ENCODE measurements at regions not wholly inside any gene's neighbourhood (a gene's known extent, or its start where the extent isn't known, plus 50 kb on each side); places are given as distances from the start of the nearest gene placed in this dataset.

DNA sequence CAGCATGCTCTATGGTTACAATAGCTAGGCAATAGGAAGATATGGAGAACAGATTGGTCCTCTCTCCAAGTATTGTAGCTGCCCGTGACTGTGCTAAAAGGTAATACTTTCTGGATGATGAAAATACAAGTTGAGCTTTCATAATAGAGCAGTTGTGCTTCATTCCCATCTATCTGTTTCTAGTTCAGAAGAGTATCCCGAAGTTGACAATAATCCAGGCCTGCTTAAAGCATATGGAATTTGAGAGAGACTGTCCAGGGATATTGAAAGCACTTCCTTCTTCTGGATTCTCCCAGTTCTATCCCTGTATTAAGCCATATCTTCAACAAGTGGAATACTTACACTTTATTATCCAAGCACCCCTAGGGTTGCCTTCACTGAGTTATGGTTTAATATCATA lies 350.4 kb downstream of the EFNA5 start:
- Mint-ChIP-seq H3K27me3 (peaks cover 0 to under 1% of the 10 kb centered on the region in 2 donors), H3K27ac (no peak overlapping the region), H3K9me3 (no peaks in the 10 kb centered on the region), H3K4me1 (no peaks in the 10 kb centered on the region), H3K36me3 (no peaks in the 10 kb centered on the region), H3K4me3 (no peak overlapping the region)
- Histone ChIP-seq H3K36me3 (ENCODE audit: control insufficient read depth in 2 of 2, extremely low read depth in 1 of 2, insufficient read depth in 1 of 2, low read length in 1 of 2) (no peaks in the 10 kb centered on the region), H3K9me3 (no peaks in the 10 kb centered on the region), H3K4me1 (ENCODE audit: control insufficient read depth in 1 of 2, extremely low read depth in 1 of 2, insufficient read depth in 2 of 2, low read length in 2 of 2) (no peaks in the 10 kb centered on the region), H3K27ac (ENCODE audit: low read length) (no peak overlapping the region), H3K27me3 (replicated peaks in 1 of 2; ENCODE audit: control insufficient read depth in 2 of 2, extremely low read depth in 1 of 2, insufficient read depth in 2 of 2, low read length in 1 of 2) (no peaks in the 10 kb centered on the region), H3K4me3 (ENCODE audit: control insufficient read depth in 1 of 2, extremely low read depth in 1 of 2, low read length in 1 of 2) (no peak overlapping the region)
- ChIA-PET CTCF (no interaction called here), POLR2A (no interaction called here)
- ATAC-seq (replicated peaks in 1 of 4) (no peak), DNase-seq (no peak)
- no CpG with 5 or more reads among the region's 2 CpGs for WGBS (ENCODE audit: insufficient coverage)

DNA sequence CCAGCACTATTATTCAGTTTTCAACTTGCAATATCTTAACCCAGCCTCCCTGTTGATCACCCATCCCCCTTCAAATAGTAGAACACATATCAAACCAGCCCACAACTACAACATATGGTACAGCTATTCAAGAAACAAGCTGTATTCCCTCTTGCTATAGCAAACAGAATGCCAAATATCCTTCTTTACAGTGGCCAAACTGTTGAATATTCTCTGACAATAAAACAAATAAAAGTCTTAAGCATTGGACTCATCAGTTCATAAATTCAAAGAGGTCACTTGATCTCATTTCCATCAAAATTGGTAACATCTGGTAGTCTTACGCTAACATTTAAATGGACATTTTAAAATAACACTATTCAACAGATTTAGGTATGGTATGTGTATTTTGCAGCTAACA lies 350.8 kb downstream of the EFNA5 start:
- no peaks in the 10 kb centered on the region for H3K9me3 Mint-ChIP-seq
- WGBS (ENCODE audit: insufficient coverage) = no CpG with 5 or more reads among the region's 1 CpG
- no peaks in the 10 kb centered on the region for H3K36me3 ChIP-seq (ENCODE audit: control insufficient read depth in 2 of 2, extremely low read depth in 1 of 2, insufficient read depth in 1 of 2, low read length in 1 of 2)
- ChIA-PET CTCF (no interaction called here), POLR2A (no interaction called here)
- H3K4me3 Mint-ChIP-seq = no peak overlapping the region
- no peaks in the 10 kb centered on the region for H3K27me3 ChIP-seq (replicated peaks in 1 of 2; ENCODE audit: control insufficient read depth in 2 of 2, extremely low read depth in 1 of 2, insufficient read depth in 2 of 2, low read length in 1 of 2)
- H3K4me3 ChIP-seq (ENCODE audit: control insufficient read depth in 1 of 2, extremely low read depth in 1 of 2, low read length in 1 of 2) = no peak overlapping the region
- H3K4me1 Mint-ChIP-seq = no peaks in the 10 kb centered on the region
- no peaks in the 10 kb centered on the region for H3K9me3 ChIP-seq
- no peaks in the 10 kb centered on the region for H3K27me3 Mint-ChIP-seq
- no peaks in the 10 kb centered on the region for H3K4me1 ChIP-seq (ENCODE audit: control insufficient read depth in 1 of 2, extremely low read depth in 1 of 2, insufficient read depth in 2 of 2, low read length in 2 of 2)
- no peak for DNase-seq
- no peak for ATAC-seq (replicated peaks in 1 of 4)
- H3K27ac Mint-ChIP-seq = no peak overlapping the region
- H3K36me3 Mint-ChIP-seq = no peaks in the 10 kb centered on the region
- no peak overlapping the region for H3K27ac ChIP-seq (ENCODE audit: low read length)

DNA sequence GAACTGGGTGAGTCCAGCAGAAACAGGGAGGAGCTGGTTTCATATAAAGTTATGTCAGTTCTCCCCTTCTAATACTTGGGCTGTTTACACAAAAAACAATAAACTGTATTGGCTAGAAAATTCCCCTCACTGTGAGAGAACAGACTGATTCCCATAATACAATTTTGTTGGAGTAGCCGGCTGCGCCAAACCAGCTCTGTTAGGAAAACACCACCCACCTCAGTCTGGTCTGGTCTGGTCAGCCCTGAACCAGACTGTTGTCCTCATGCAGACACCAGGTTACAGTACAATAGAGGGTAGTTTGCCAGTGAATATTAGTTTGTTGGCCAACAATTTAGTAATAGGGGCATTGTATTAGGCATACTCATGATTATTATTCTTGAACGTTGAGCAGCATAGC lies 356.4 kb downstream of the EFNA5 start:
- ATAC-seq (replicated peaks in 1 of 4) (no peak), DNase-seq (no peak)
- POLR2A ChIA-PET = no interaction called here
- Mint-ChIP-seq H3K4me3 (no peak overlapping the region), H3K9me3 (peaks cover 0 to under 1% (median 0%) of the 10 kb centered on the region in 3 donors), H3K4me1 (no peaks in the 10 kb centered on the region), H3K27me3 (no peaks in the 10 kb centered on the region), H3K36me3 (no peaks in the 10 kb centered on the region), H3K27ac (no peak overlapping the region)
- WGBS (ENCODE audit: insufficient coverage) = no CpG with 5 or more reads among the region's 3 CpGs
- Histone ChIP-seq H3K27me3 (replicated peaks in 1 of 2; ENCODE audit: control insufficient read depth in 2 of 2, extremely low read depth in 1 of 2, insufficient read depth in 2 of 2, low read length in 1 of 2) (no peaks in the 10 kb centered on the region), H3K4me3 (ENCODE audit: control insufficient read depth in 1 of 2, extremely low read depth in 1 of 2, low read length in 1 of 2) (no peak overlapping the region), H3K9me3 (no peaks in the 10 kb centered on the region), H3K27ac (ENCODE audit: low read length) (no peak overlapping the region), H3K4me1 (ENCODE audit: control insufficient read depth in 1 of 2, extremely low read depth in 1 of 2, insufficient read depth in 2 of 2, low read length in 2 of 2) (no peaks in the 10 kb centered on the region), H3K36me3 (ENCODE audit: control insufficient read depth in 2 of 2, extremely low read depth in 1 of 2, insufficient read depth in 1 of 2, low read length in 1 of 2) (no peaks in the 10 kb centered on the region)
- CTCF ChIA-PET = no interaction called here

DNA sequence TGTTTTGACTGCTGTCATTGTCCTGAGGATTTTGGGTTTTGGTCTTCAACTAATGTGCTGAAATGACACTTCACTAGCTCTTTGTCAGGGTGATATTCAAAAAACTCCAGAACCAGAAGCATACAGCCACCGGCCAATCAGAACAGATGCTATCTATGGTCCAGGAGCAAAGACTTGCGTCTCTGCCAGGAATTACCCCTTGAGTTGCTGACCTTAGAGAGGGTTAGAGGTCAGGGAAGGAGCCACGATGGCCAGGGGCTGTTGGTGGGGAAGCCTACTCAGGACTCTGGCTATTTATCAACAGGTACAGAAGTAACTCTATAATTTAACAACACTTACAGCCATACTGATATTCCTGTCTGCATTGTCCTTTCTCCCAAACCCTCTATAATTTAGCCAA lies 356.8 kb downstream of the EFNA5 start:
- no peaks in the 10 kb centered on the region for H3K36me3 Mint-ChIP-seq
- no peaks in the 10 kb centered on the region for H3K27me3 ChIP-seq (replicated peaks in 1 of 2; ENCODE audit: control insufficient read depth in 2 of 2, extremely low read depth in 1 of 2, insufficient read depth in 2 of 2, low read length in 1 of 2)
- H3K27me3 Mint-ChIP-seq = no peaks in the 10 kb centered on the region
- no peaks in the 10 kb centered on the region for H3K4me1 Mint-ChIP-seq
- H3K4me1 ChIP-seq (ENCODE audit: control insufficient read depth in 1 of 2, extremely low read depth in 1 of 2, insufficient read depth in 2 of 2, low read length in 2 of 2) = no peaks in the 10 kb centered on the region
- DNase-seq (no peak), ATAC-seq (replicated peaks in 1 of 4) (no peak)
- H3K36me3 ChIP-seq (ENCODE audit: control insufficient read depth in 2 of 2, extremely low read depth in 1 of 2, insufficient read depth in 1 of 2, low read length in 1 of 2) = no peaks in the 10 kb centered on the region
- WGBS (ENCODE audit: insufficient coverage) = no CpG with 5 or more reads among the region's 3 CpGs
- H3K9me3 ChIP-seq = no peaks in the 10 kb centered on the region
- ChIA-PET POLR2A (no interaction called here), CTCF (no interaction called here)
- no peak overlapping the region for H3K4me3 ChIP-seq (ENCODE audit: control insufficient read depth in 1 of 2, extremely low read depth in 1 of 2, low read length in 1 of 2)
- H3K9me3 Mint-ChIP-seq = peaks cover 0 to 4% (median 0%) of the 10 kb centered on the region in 3 donors
- no peak overlapping the region for H3K27ac Mint-ChIP-seq
- no peak overlapping the region for H3K4me3 Mint-ChIP-seq
- no peak overlapping the region for H3K27ac ChIP-seq (ENCODE audit: low read length)

DNA sequence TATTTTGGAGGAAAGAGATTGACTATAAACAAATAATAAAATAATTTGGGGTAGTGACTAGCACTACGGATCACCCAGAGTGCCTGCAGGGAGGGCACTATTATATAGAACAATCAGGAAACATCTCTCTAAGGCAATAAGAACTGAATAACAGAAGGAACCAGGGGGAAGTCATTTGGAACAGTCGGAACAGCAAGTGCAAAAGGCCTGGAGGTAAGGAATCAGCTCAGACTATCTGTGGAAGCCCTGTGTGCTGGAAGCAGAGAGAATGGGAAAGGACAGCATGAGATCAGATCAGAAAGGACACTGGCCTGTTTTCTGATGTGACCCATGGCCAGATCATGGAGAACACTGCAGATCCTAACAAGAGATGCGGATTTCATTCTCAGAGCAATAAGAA lies 357.6 kb downstream of the EFNA5 start:
- no peak for ATAC-seq (replicated peaks in 1 of 4)
- Mint-ChIP-seq H3K27ac (no peak overlapping the region), H3K4me1 (no peaks in the 10 kb centered on the region), H3K27me3 (no peaks in the 10 kb centered on the region), H3K36me3 (no peaks in the 10 kb centered on the region), H3K4me3 (no peak overlapping the region), H3K9me3 (peaks cover 0 to 5% (median 0%) of the 10 kb centered on the region in 3 donors)
- ChIA-PET CTCF (no interaction called here), POLR2A (no interaction called here)
- WGBS (ENCODE audit: insufficient coverage) = 83% methylated on average over 1 of the region's 3 CpGs
- Histone ChIP-seq H3K27me3 (replicated peaks in 1 of 2; ENCODE audit: control insufficient read depth in 2 of 2, extremely low read depth in 1 of 2, insufficient read depth in 2 of 2, low read length in 1 of 2) (no peaks in the 10 kb centered on the region), H3K4me1 (ENCODE audit: control insufficient read depth in 1 of 2, extremely low read depth in 1 of 2, insufficient read depth in 2 of 2, low read length in 2 of 2) (no peaks in the 10 kb centered on the region), H3K36me3 (ENCODE audit: control insufficient read depth in 2 of 2, extremely low read depth in 1 of 2, insufficient read depth in 1 of 2, low read length in 1 of 2) (no peaks in the 10 kb centered on the region), H3K27ac (ENCODE audit: low read length) (no peak overlapping the region), H3K4me3 (ENCODE audit: control insufficient read depth in 1 of 2, extremely low read depth in 1 of 2, low read length in 1 of 2) (no peak overlapping the region), H3K9me3 (no peaks in the 10 kb centered on the region)
- DNase-seq = no peak

DNA sequence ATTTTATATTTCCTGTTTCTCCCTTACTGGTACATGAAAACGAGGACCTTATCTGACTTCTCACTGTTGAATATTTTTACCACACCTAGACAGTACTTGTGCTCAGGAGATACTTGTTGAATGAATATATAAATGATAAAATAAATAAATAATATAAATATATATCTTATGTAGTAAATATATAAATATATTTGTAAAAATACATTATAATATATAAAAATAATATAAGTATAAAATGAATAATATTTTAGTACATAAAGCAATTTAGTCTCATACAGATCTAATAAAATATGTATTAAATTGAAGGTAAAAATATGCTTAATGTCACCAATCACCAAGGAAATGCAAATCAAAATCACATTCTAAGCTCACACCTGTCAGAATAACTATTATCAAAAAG lies 360.6 kb downstream of the EFNA5 start:
- Histone ChIP-seq H3K4me1 (ENCODE audit: control insufficient read depth in 1 of 2, extremely low read depth in 1 of 2, insufficient read depth in 2 of 2, low read length in 2 of 2) (no peaks in the 10 kb centered on the region), H3K9me3 (no peaks in the 10 kb centered on the region), H3K4me3 (ENCODE audit: control insufficient read depth in 1 of 2, extremely low read depth in 1 of 2, low read length in 1 of 2) (no peak overlapping the region), H3K27me3 (replicated peaks in 1 of 2; ENCODE audit: control insufficient read depth in 2 of 2, extremely low read depth in 1 of 2, insufficient read depth in 2 of 2, low read length in 1 of 2) (no peaks in the 10 kb centered on the region), H3K27ac (ENCODE audit: low read length) (no peak overlapping the region), H3K36me3 (ENCODE audit: control insufficient read depth in 2 of 2, extremely low read depth in 1 of 2, insufficient read depth in 1 of 2, low read length in 1 of 2) (no peaks in the 10 kb centered on the region)
- ChIA-PET CTCF (interaction anchor here in 1 of 2 donors (0.6 kb wide), 1 partner anchor 13 kb away, joined by 3 read pairs; no protein-coding TSS in a partner anchor), POLR2A (no interaction called here)
- no peak overlapping the region for H3K4me3 Mint-ChIP-seq
- no CpG with 5 or more reads among the region's 1 CpG for WGBS (ENCODE audit: insufficient coverage)
- DNase-seq = no peak
- H3K9me3 Mint-ChIP-seq = peaks cover 0 to 5% (median 0%) of the 10 kb centered on the region in 3 donors
- no peaks in the 10 kb centered on the region for H3K36me3 Mint-ChIP-seq
- H3K27me3 Mint-ChIP-seq = no peaks in the 10 kb centered on the region
- H3K4me1 Mint-ChIP-seq = no peaks in the 10 kb centered on the region
- no peak for ATAC-seq (replicated peaks in 1 of 4)
- H3K27ac Mint-ChIP-seq = no peak overlapping the region

DNA sequence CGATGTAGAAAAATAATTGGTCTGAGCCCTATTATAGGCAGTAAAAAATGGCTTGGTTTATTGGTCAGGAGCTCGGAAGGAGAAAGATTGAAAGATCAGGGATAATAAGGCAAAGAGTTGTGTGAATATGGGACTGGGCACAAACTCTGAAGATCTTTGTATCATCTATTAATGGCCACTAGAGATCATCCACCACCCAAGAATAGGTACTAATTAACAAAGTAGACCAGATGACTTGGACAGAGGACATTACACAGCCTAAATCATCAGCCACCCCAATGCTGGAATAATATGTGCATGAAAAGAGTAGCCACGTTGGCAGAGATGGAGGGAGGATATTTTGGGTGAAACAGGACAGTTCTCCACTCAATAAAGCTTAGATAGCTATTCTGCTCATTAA lies 364.1 kb downstream of the EFNA5 start:
- 80% methylated on average over 1 of the region's 3 CpGs for WGBS (ENCODE audit: insufficient coverage)
- no peaks in the 10 kb centered on the region for H3K27me3 ChIP-seq (replicated peaks in 1 of 2; ENCODE audit: control insufficient read depth in 2 of 2, extremely low read depth in 1 of 2, insufficient read depth in 2 of 2, low read length in 1 of 2)
- no peaks in the 10 kb centered on the region for H3K9me3 ChIP-seq
- H3K4me1 ChIP-seq (ENCODE audit: control insufficient read depth in 1 of 2, extremely low read depth in 1 of 2, insufficient read depth in 2 of 2, low read length in 2 of 2) = no peaks in the 10 kb centered on the region
- ChIA-PET POLR2A (no interaction called here), CTCF (interaction anchor here in 1 of 2 donors (1.4 kb wide), 1 partner anchor 266 kb away, joined by 3 read pairs; no protein-coding TSS in a partner anchor)
- H3K9me3 Mint-ChIP-seq = peaks cover 0 to 10% (median 0%) of the 10 kb centered on the region in 3 donors
- H3K4me1 Mint-ChIP-seq = no peaks in the 10 kb centered on the region
- no peaks in the 10 kb centered on the region for H3K27me3 Mint-ChIP-seq
- no peaks in the 10 kb centered on the region for H3K36me3 Mint-ChIP-seq
- H3K27ac Mint-ChIP-seq = no peak overlapping the region
- H3K27ac ChIP-seq (ENCODE audit: low read length) = no peak overlapping the region
- no peak for ATAC-seq (replicated peaks in 1 of 4)
- H3K36me3 ChIP-seq (ENCODE audit: control insufficient read depth in 2 of 2, extremely low read depth in 1 of 2, insufficient read depth in 1 of 2, low read length in 1 of 2) = no peaks in the 10 kb centered on the region
- no peak for DNase-seq
- no peak overlapping the region for H3K4me3 Mint-ChIP-seq
- no peak overlapping the region for H3K4me3 ChIP-seq (ENCODE audit: control insufficient read depth in 1 of 2, extremely low read depth in 1 of 2, low read length in 1 of 2)

All from T-cell (primary cell).